HEK293T (cell line): ENCODE measurements at regions not wholly inside any gene's neighbourhood (a gene's known extent, or its start where the extent isn't known, plus 50 kb on each side); places are given as distances from the start of the nearest gene placed in this dataset.
"Not testable (repeated sequence)": the region's sequence is repeated elsewhere in the genome, so short reads cannot be mapped to it uniquely, and the experiment has no call there.

Experiments
- CTCF ChIA-PET: fragments of 350-600 bp; formaldehyde crosslinking; extraction: SDS; loops from one replicate; lab custom pipeline; 2021; ENCODE audit warnings: antibody characterized with exemption, inconsistent platforms; lab: Yijun Ruan, JAX
- POLR2A ChIA-PET: fragments of 350-600 bp; formaldehyde crosslinking; extraction: SDS; loops from one replicate; lab custom pipeline; 2020; ENCODE audit warnings: antibody characterized with exemption, inconsistent platforms; lab: Yijun Ruan, JAX
- DNase-seq: peaks from one replicate; pipeline ENCODE4 v3.0.0; 2012; ENCODE audit warnings: mixed read lengths; ENCODE audit errors: extremely low spot score
- ARNT ChIP-seq: fragments of 450-650 bp; IDR thresholded peaks from 2 replicates; pipeline ENCODE4 v1.6.1; 2017; ENCODE audit warnings: mild to moderate bottlenecking
- BHLHE40 ChIP-seq: fragments of 450-650 bp; IDR thresholded peaks from 2 replicates; pipeline ENCODE4 v1.6.1; 2016; ENCODE audit warnings: mild to moderate bottlenecking, moderate library complexity, borderline replicate concordance
- CTBP1 ChIP-seq: fragments of 450-650 bp; IDR thresholded peaks from 2 replicates; pipeline ENCODE4 v1.6.1; 2016; ENCODE audit warnings: borderline replicate concordance
- ELF4 ChIP-seq: fragments of 450-650 bp; IDR thresholded peaks from 2 replicates; pipeline ENCODE4 v1.6.1; 2017; ENCODE audit warnings: antibody characterized with exemption
- FOXA1 ChIP-seq: fragments of 450-650 bp; IDR thresholded peaks from 2 replicates; pipeline ENCODE4 v1.6.1; 2016; ENCODE audit warnings: mild to moderate bottlenecking
- FOXK2 ChIP-seq: fragments of 450-650 bp; IDR thresholded peaks from 2 replicates; pipeline ENCODE4 v1.6.1; 2016; ENCODE audit warnings: mild to moderate bottlenecking
- FOXM1 ChIP-seq: fragments of 450-650 bp; IDR thresholded peaks from 2 replicates; pipeline ENCODE4 v1.6.1; 2017; ENCODE audit warnings: mild to moderate bottlenecking, borderline replicate concordance
- HDGF ChIP-seq: fragments of 450-650 bp; IDR thresholded peaks from 2 replicates; pipeline ENCODE4 v1.6.1; 2017; ENCODE audit warnings: antibody characterized with exemption, borderline replicate concordance
- L3MBTL2 ChIP-seq: fragments of 450-650 bp; conservative IDR thresholded peaks from 2 replicates; pipeline ENCODE4 v1.6.1; 2016; ENCODE audit warnings: mild to moderate bottlenecking
- LEF1 ChIP-seq: fragments of 450-650 bp; IDR thresholded peaks from 2 replicates; pipeline ENCODE4 v1.6.1; 2017; ENCODE audit warnings: mild to moderate bottlenecking, borderline replicate concordance
- NFRKB ChIP-seq: fragments of 450-650 bp; IDR thresholded peaks from 2 replicates; pipeline ENCODE4 v1.6.1; 2016; ENCODE audit warnings: mild to moderate bottlenecking, moderate library complexity
- PKNOX1 ChIP-seq: fragments of 450-650 bp; IDR thresholded peaks from 2 replicates; pipeline ENCODE4 v1.6.1; 2016
- SP1 ChIP-seq: fragments of 450-650 bp; IDR thresholded peaks from 2 replicates; pipeline ENCODE4 v1.6.1; 2017
- SUZ12 ChIP-seq: fragments of 450-650 bp; IDR thresholded peaks from 2 replicates; pipeline ENCODE4 v1.6.1; 2016; ENCODE audit warnings: mild to moderate bottlenecking
- TARDBP ChIP-seq: fragments of 450-650 bp; IDR thresholded peaks from 2 replicates; pipeline ENCODE4 v1.6.1; 2016
- ZNF384 ChIP-seq: fragments of 450-650 bp; IDR thresholded peaks from 2 replicates; pipeline ENCODE4 v1.6.1; 2016

- CTCF ChIA-PET, POLR2A ChIA-PET, DNase-seq: not testable (repeated sequence)
These were observed 1265.9 kb upstream of the PCDH10 start for GRCh38 chr4:131883181-131883580.

GRCh38 chr4:131925662-131926061, 1223.4 kb upstream of the PCDH10 start:
- POLR2A ChIA-PET, CTCF ChIA-PET: not testable (repeated sequence)

GRCh38 chr4:131967646-131968045, 1181.4 kb upstream of the PCDH10 start:
- DNase-seq, CTCF ChIA-PET, POLR2A ChIA-PET: not testable (repeated sequence)

More at GRCh38 chr4:131925662-131926061, 1223.4 kb upstream of the PCDH10 start:
- not testable (repeated sequence) for DNase-seq

GRCh38 chr4:131974730-131975129, 1174.4 kb upstream of the PCDH10 start:
- DNase-seq, result no peak
- ChIA-PET CTCF (no interaction called here), POLR2A (no interaction called here)
- no peak for TF ChIP-seq ZNF384
- TF ChIP-seq ARNT, result no peak
- no peak for TF ChIP-seq ELF4
- TF ChIP-seq BHLHE40, result no peak
- no peak for TF ChIP-seq PKNOX1
- TF ChIP-seq NFRKB, result no peak
- no peak for TF ChIP-seq SUZ12
- TF ChIP-seq FOXK2, result no peak
- no peak for TF ChIP-seq CTBP1
- no peak for TF ChIP-seq TARDBP
- TF ChIP-seq FOXM1, result no peak
- no peak for TF ChIP-seq L3MBTL2
- TF ChIP-seq HDGF, result no peak
- TF ChIP-seq LEF1, result no peak
- no peak for TF ChIP-seq SP1
- no peak for TF ChIP-seq FOXA1

GRCh38 chr4:131975276-131976132, 1173.6 kb upstream of the PCDH10 start:
- CTCF ChIA-PET, POLR2A ChIA-PET: not testable (repeated sequence)

GRCh38 chr4:131976133-131977002, 1172.7 kb upstream of the PCDH10 start:
- DNase-seq, POLR2A ChIA-PET, CTCF ChIA-PET: not testable (repeated sequence)

More at GRCh38 chr4:131975276-131976132, 1173.6 kb upstream of the PCDH10 start:
- not testable (repeated sequence) for DNase-seq

- no peak for DNase-seq
- CTCF ChIA-PET, result no interaction called here
- no peak for TF ChIP-seq FOXK2
- TF ChIP-seq L3MBTL2, result no peak
- no peak for TF ChIP-seq CTBP1
- no peak for TF ChIP-seq ELF4
- no peak for TF ChIP-seq NFRKB
- TF ChIP-seq ARNT, result no peak
- TF ChIP-seq SP1, result no peak
- TF ChIP-seq TARDBP, result no peak
- TF ChIP-seq FOXM1, result no peak
- TF ChIP-seq LEF1, result no peak
- no peak for TF ChIP-seq PKNOX1
- no peak for TF ChIP-seq ZNF384
- no peak for TF ChIP-seq FOXA1
- no peak for TF ChIP-seq BHLHE40
- no peak for TF ChIP-seq SUZ12
- TF ChIP-seq HDGF, result no peak
- POLR2A ChIA-PET, result no interaction called here
These were observed 1171.0 kb upstream of the PCDH10 start for GRCh38 chr4:131978120-131978519.

GRCh38 chr4:131989576-131989975, 1159.5 kb upstream of the PCDH10 start:
- ChIA-PET POLR2A (no interaction called here), CTCF (interaction anchor here (0.7 kb wide), 1 partner anchor 140 kb away, joined by 3 read pairs; no protein-coding TSS in a partner anchor)
- no peak for DNase-seq
- TF ChIP-seq ZNF384 (no peak), PKNOX1 (no peak), FOXA1 (no peak)
